ENCODE measurements at regions not wholly inside any gene's neighbourhood (a gene's known extent, or its start where the extent isn't known, plus 50 kb on each side); places are given as distances from the start of the nearest gene placed in this dataset.

DNA sequence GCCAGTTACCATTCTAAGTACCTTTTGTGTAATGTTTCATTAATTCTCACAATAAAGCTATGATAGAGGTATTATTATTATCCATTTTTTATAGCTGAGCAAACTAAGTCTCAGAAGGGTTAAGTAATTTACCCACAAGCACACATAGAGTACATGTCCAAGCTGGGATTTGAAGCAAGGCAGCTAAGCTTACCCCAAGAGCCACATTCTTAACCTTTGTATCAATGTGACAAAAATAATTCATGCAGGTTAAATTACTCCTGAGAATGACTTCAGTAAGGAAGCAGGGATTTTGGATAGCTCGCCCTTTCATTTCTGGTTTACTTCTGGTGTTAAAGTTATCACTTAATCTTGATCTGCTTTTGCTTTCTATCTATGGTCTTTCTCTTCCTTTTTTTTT, 141.9 kb downstream of the ACTBL2 start:
- ATAC-seq (no peak), DNase-seq (no peak)
- WGBS, 4 donors: 77 to 91% (median 83%) methylated on average over 1 of the region's 1 CpG
- Histone ChIP-seq H3K36me3 (no peaks in the 10 kb centered on the region), H3K27me3 (no peaks in the 10 kb centered on the region), H3K4me1 (peaks cover 0 to 5% (median 0%) of the 10 kb centered on the region in 12 donors), H3K9me3 (no peaks in the 10 kb centered on the region), H3K4me3 (no peak overlapping the region), H3K27ac (no peak overlapping the region)
- TF ChIP-seq, protein P1, sequence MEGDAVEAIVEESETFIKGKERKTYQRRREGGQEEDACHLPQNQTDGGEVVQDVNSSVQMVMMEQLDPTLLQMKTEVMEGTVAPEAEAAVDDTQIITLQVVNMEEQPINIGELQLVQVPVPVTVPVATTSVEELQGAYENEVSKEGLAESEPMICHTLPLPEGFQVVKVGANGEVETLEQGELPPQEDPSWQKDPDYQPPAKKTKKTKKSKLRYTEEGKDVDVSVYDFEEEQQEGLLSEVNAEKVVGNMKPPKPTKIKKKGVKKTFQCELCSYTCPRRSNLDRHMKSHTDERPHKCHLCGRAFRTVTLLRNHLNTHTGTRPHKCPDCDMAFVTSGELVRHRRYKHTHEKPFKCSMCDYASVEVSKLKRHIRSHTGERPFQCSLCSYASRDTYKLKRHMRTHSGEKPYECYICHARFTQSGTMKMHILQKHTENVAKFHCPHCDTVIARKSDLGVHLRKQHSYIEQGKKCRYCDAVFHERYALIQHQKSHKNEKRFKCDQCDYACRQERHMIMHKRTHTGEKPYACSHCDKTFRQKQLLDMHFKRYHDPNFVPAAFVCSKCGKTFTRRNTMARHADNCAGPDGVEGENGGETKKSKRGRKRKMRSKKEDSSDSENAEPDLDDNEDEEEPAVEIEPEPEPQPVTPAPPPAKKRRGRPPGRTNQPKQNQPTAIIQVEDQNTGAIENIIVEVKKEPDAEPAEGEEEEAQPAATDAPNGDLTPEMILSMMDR (IDR thresholded peaks at IDR 0.05): no peak
- no peak for TF ChIP-seq POLR2A (IDR thresholded peaks at IDR 0.05)
- intact Hi-C loops (cut with DNase I): no loop called here

DNA sequence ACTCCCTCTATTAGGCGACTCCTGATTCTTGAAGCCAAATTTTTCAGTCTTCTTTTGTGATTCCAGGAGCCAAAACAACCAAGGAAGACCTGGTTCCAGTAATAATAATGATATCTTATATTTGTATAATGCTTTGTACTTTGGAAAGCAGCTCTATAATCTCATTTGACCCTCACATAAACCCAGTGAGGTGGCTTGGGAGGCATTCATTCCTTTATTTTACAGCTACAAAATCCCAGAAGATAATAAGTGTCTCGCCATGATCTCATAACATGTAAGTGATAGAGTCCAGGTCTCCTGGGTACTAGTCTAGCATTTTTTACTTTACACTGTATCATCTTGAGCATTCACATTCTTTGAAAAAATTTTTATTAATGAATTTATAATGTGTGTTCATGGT, 143.1 kb downstream of the ACTBL2 start:
- ATAC-seq: no peak
- no peaks in the 10 kb centered on the region for H3K36me3 ChIP-seq
- WGBS, 4 donors: 93 to 96% (median 95%) methylated on average over 2 of the region's 2 CpGs
- no peak overlapping the region for H3K27ac ChIP-seq
- H3K4me3 ChIP-seq: no peak overlapping the region
- H3K4me1 ChIP-seq: peaks cover 0 to 5% (median 0%) of the 10 kb centered on the region in 12 donors
- H3K27me3 ChIP-seq: no peaks in the 10 kb centered on the region
- intact Hi-C loops (cut with DNase I): loop anchor here in 1 of 10 donors (10.0 kb wide), 2 partner anchors 55 to 125 kb away; no protein-coding TSS in a partner anchor
- TF ChIP-seq, protein P1 (IDR thresholded peaks at IDR 0.05): no peak
- no peak for TF ChIP-seq POLR2A (IDR thresholded peaks at IDR 0.05)
- H3K9me3 ChIP-seq: no peaks in the 10 kb centered on the region
- no peak for DNase-seq

DNA sequence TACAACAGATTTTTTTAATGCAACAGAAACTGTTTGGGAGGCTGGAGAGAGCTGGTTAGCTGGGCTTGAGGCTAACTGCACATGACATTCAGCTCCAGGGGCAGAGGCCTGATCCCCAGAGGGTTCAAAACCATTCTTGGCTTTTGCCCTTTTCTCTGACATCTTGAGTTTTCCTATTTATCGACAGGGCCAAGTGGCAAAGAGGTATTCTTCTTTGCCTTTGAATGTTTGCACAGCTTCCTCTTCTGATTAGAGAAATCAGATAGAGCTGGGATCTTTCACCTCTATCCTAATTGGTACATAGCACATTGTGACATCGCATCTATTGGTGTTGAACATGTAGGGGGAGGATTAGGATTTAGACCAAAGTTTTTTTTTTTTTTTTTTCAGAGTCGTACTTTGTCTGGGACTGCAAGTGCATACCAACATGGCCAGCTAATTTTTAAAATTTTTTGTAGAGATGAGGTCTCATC, 143.7 kb downstream of the ACTBL2 start:
- TF ChIP-seq, protein P1 (IDR thresholded peaks at IDR 0.05): no peak
- TF ChIP-seq POLR2A (IDR thresholded peaks at IDR 0.05): no peak
- intact Hi-C loops (cut with DNase I): loop anchor here in 1 of 10 donors (10.0 kb wide), 2 partner anchors 56 to 126 kb away; no protein-coding TSS in a partner anchor
- Histone ChIP-seq H3K27me3 (no peaks in the 10 kb centered on the region), H3K36me3 (no peaks in the 10 kb centered on the region), H3K9me3 (no peaks in the 10 kb centered on the region), H3K4me3 (no peak overlapping the region), H3K4me1 (peaks cover 0 to 5% (median 0%) of the 10 kb centered on the region in 12 donors), H3K27ac (no peak overlapping the region)
- DNase-seq (no peak), ATAC-seq (no peak)
- 59 to 71% (median 64%) methylated on average over 3 of the region's 3 CpGs for WGBS, 4 donors

DNA sequence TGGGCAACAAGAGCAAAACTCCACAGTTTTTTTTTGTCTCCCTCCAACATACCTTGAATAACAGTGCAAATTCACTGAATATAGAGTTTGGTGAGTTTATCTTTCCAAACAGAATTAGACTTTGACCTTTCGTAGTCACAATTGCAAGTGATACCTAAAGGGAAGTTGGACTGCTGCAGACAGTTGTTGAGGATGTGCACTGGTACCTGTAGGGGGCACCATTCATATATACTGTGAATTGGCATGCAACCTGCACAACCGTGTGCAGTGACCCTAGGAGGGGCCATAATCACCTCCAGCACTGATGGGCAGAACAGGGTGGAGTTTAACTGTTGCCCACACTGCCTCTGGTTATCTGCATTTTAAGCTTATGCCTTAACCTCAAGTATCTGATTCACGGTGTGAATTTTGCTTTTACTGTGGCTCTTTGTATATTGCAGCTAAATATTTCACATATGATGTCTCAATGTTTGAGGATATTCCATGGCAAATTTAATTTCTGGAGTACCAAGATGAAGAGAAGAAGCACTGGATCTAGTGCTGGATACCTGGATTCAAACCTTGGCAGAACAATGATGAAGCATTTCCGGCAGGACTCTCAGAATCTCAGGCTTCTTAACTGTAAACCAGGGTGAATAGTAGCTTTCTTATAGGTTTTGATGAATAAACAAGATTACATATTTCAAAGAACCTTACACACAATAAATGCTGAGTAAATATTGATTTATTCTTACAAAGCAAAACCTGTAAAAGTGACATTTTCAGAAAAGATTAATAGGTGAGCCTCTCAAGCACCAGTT, 144.3 kb downstream of the ACTBL2 start:
- H3K27me3 ChIP-seq: no peaks in the 10 kb centered on the region
- no peak for DNase-seq
- H3K36me3 ChIP-seq: no peaks in the 10 kb centered on the region
- ATAC-seq: peak in 1 of 4 donors; percentile 57
- H3K27ac ChIP-seq: no peak overlapping the region
- 71 to 75% (median 73%) methylated on average over 4 of the region's 4 CpGs for WGBS, 4 donors
- H3K4me3 ChIP-seq: no peak overlapping the region
- TF ChIP-seq POLR2A (IDR thresholded peaks at IDR 0.05): no peak
- TF ChIP-seq, protein P1 (IDR thresholded peaks at IDR 0.05): peak in 11 of 12 donors; percentile 19 to 50 (median 33)
- no peaks in the 10 kb centered on the region for H3K9me3 ChIP-seq
- peaks cover 0 to 6% (median 0%) of the 10 kb centered on the region in 12 donors for H3K4me1 ChIP-seq
- intact Hi-C loops (cut with DNase I): loop anchor here in 1 of 10 donors (10.0 kb wide), 2 partner anchors 57 to 127 kb away; no protein-coding TSS in a partner anchor
